ENCODE measurements at regions not wholly inside any gene's neighbourhood (a gene's known extent, or its start where the extent isn't known, plus 50 kb on each side); places are given as distances from the start of the nearest gene placed in this dataset.

- CTCF ChIA-PET, result no interaction called here
- no peak overlapping the region for H3K4me3 ChIP-seq (ENCODE audit: low read depth, low read length, poor library complexity, severe bottlenecking)
- H3K4me1 ChIP-seq (ENCODE audit: insufficient read depth, low read length, poor library complexity, severe bottlenecking), result no peaks in the 10 kb centered on the region
- POLR2A ChIA-PET (ENCODE audit: low non-redundant PET), result no interaction called here
- intact Hi-C loops (cut with micrococcal nuclease; ENCODE audit: unreplicated experiment), result no loop called here
- no peak for DNase-seq (ENCODE audit: low spot score)
- BruUV-seq (replicated peaks), result no TSS peak
- TF ChIP-seq CTCF (conservative IDR thresholded peaks at IDR 0.05; ENCODE audit: low read depth, low read length) (no peak), EZH2 (IDR thresholded peaks at IDR 0.05; ENCODE audit: borderline replicate concordance, low read depth, low read length, poor library complexity, severe bottlenecking) (no peak)
- H3K27ac ChIP-seq (ENCODE audit: low read depth, low read length, poor library complexity, severe bottlenecking), result no peak overlapping the region
- H3K9me3 ChIP-seq (ENCODE audit: low read depth, low read length, poor library complexity, severe bottlenecking), result no peaks in the 10 kb centered on the region
- no peaks in the 10 kb centered on the region for H3K36me3 ChIP-seq (ENCODE audit: insufficient read depth, low read length, poor library complexity, severe bottlenecking)
- no peaks in the 10 kb centered on the region for H3K27me3 ChIP-seq (replicated peaks; ENCODE audit: insufficient read depth, low read depth, low read length, poor library complexity)
These were observed 743.3 kb upstream of the SLIT2 start for GRCh38 chr4:19508442-19508841.

- no TSS peak for BruUV-seq (replicated peaks)
- Histone ChIP-seq H3K27ac (ENCODE audit: low read depth, low read length, poor library complexity, severe bottlenecking) (no peak overlapping the region), H3K4me1 (ENCODE audit: insufficient read depth, low read length, poor library complexity, severe bottlenecking) (no peaks in the 10 kb centered on the region), H3K36me3 (ENCODE audit: insufficient read depth, low read length, poor library complexity, severe bottlenecking) (no peaks in the 10 kb centered on the region), H3K9me3 (ENCODE audit: low read depth, low read length, poor library complexity, severe bottlenecking) (no peaks in the 10 kb centered on the region), H3K4me3 (ENCODE audit: low read depth, low read length, poor library complexity, severe bottlenecking) (no peak overlapping the region), H3K27me3 (replicated peaks; ENCODE audit: insufficient read depth, low read depth, low read length, poor library complexity) (no peaks in the 10 kb centered on the region)
- TF ChIP-seq EZH2 (IDR thresholded peaks at IDR 0.05; ENCODE audit: borderline replicate concordance, low read depth, low read length, poor library complexity, severe bottlenecking) (no peak), CTCF (conservative IDR thresholded peaks at IDR 0.05; ENCODE audit: low read depth, low read length) (no peak)
- POLR2A ChIA-PET (ENCODE audit: low non-redundant PET), result no interaction called here
- intact Hi-C loops (cut with micrococcal nuclease; ENCODE audit: unreplicated experiment), result no loop called here
- CTCF ChIA-PET, result no interaction called here
- DNase-seq (ENCODE audit: low spot score), result no peak
These were observed 754.0 kb upstream of the SLIT2 start for GRCh38 chr4:19497705-19498104.

- Histone ChIP-seq H3K27ac (ENCODE audit: low read depth, low read length, poor library complexity, severe bottlenecking) (no peak overlapping the region), H3K4me3 (ENCODE audit: low read depth, low read length, poor library complexity, severe bottlenecking) (no peak overlapping the region), H3K27me3 (replicated peaks; ENCODE audit: insufficient read depth, low read depth, low read length, poor library complexity) (no peaks in the 10 kb centered on the region), H3K4me1 (ENCODE audit: insufficient read depth, low read length, poor library complexity, severe bottlenecking) (no peaks in the 10 kb centered on the region), H3K36me3 (ENCODE audit: insufficient read depth, low read length, poor library complexity, severe bottlenecking) (no peaks in the 10 kb centered on the region), H3K9me3 (ENCODE audit: low read depth, low read length, poor library complexity, severe bottlenecking) (no peaks in the 10 kb centered on the region)
- BruUV-seq (replicated peaks), result no TSS peak
- ChIA-PET POLR2A (ENCODE audit: low non-redundant PET) (no interaction called here), CTCF (no interaction called here)
- intact Hi-C loops (cut with micrococcal nuclease; ENCODE audit: unreplicated experiment), result no loop called here
- DNase-seq (ENCODE audit: low spot score), result no peak
- TF ChIP-seq CTCF (conservative IDR thresholded peaks at IDR 0.05; ENCODE audit: low read depth, low read length) (no peak), EZH2 (IDR thresholded peaks at IDR 0.05; ENCODE audit: borderline replicate concordance, low read depth, low read length, poor library complexity, severe bottlenecking) (no peak)
These were observed 754.9 kb upstream of the SLIT2 start for GRCh38 chr4:19496756-19497155.
